NCI-H1417 treated with DMSO at 0.1 percent for 48 hours (cell line): ENCODE measurements at regions not wholly inside any gene's neighbourhood (a gene's known extent, or its start where the extent isn't known, plus 50 kb on each side); places are given as distances from the start of the nearest gene placed in this dataset.

ENCODE experiments used
- DNase-seq: peaks from one replicate; lab custom pipeline; 2025; lab: John Stamatoyannopoulos, UW

DNA sequence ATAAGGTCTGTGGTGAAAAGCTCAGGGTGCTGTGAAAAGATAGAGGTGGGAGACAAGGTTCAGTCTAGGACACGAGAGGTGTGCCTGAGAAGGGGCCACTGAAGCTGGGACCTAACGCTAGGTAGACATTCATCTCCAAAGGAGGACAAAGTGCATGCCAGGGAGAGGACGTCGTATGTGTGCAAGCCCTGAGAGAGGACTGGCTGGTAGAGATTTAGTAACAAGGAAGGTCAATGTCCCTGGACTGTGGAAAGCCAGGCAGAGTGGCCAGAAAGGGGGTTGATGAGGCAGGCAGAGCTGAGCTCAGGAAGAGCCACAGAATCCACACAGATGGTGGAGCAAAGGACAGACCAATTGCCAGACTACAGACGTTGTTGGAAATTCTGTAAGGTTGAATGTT lies 817.6 kb downstream of the CCSER2 start:
- no peak for DNase-seq

DNA sequence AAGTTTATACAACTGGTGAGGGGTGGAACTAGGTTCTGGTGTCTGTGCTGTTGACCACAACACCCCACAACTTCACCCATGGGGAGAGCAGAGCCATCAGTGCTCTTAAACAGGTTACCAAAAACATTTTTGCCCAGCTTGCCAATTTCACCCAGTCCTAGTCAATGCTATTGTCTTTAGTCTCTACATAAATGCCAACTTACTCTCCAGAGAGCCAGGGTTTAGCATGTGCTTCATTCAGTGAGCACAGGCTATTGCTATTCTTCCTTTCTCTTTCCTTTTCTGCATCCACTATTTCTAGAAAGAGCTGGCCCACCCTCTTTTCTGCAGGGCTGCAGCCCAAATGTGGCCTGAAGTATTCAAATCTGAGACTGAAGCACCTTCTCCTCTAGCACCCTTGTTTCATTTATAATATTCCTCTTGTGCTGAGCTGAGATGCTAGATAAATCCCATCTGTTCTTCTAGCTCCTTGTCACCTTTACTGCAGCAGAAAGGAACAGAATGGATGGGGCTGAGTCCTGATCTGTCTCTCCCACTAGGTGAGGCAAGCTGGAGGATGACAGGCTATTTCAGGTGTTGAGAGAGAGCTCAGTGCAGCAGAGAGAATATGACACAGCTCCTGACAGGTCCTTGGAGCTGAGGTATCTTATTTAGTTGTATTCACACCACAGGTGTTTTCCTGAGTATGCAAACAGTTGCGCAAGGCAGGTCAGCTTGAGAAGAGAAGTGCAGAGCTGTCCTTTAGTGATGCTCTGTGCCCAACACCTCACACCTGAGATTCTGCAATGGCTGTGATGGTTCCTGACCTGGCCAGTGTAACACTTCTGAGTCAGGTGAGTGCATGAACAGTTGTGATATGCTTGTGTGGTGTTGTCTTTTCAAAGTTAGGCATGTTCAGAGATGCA lies 819.2 kb downstream of the CCSER2 start:
- no peak for DNase-seq

DNA sequence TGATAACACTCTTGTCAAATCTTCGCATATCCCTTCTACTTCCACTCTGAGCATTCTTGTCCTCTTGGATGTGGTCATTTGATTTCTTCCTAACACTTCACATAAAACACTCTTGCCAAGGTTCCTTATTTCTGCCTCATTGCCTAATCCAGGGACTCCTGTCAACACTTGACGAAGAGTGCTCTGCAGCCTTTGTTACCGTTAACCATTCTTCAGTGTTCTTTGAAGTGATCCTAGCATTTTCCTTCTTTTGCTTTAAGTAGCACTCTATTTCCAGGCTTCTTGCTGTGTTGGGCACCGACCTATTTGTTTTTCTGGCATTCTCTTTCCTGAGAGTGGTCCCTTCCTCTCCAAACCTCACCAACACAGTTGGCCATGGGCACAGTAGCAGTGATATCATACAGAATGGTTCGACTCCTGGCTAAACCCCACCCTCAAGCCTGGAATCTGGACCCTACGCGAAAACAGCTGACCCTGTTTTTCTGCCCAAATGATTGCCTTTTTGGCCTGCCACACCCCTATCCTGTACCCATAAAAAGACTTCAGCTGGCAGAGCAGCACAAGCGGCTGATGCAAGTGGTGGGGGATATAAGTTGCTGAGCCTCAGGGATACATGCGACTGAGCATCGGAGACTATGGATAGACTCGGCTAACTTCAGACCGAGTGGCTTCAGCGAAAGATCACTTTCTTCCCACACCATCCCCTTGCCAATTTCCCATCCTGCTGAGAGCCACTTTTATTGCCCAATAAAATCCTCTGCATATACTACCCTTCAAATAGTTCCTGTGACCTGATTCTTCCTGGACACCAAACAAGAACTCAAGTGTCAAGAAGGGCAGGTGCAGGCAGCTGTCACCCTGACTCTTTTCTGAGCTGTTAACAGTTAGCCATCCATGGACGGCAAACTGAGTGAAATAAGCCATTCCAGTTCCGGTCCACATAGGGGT lies 820.6 kb downstream of the CCSER2 start:
- DNase-seq: no peak

DNA sequence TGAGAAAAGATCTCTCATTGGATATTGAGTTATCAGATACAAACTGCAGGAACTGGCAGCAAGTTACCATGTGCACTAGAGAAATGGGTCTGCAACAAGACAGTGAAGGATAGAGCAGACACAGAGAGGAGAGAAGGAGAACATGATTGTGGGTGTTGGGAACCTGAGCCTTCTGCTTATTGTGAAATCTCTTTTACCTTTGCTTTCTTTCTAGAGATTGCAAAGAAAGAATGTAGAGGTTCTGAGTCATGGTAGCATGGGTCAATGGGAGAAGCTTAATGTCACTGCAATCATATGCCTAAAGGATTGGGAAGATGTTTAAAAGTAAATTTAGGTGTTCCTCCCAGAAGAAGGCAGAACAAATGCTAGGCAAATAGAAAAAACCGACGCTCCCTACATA lies 821.4 kb downstream of the CCSER2 start:
- no peak for DNase-seq

DNA sequence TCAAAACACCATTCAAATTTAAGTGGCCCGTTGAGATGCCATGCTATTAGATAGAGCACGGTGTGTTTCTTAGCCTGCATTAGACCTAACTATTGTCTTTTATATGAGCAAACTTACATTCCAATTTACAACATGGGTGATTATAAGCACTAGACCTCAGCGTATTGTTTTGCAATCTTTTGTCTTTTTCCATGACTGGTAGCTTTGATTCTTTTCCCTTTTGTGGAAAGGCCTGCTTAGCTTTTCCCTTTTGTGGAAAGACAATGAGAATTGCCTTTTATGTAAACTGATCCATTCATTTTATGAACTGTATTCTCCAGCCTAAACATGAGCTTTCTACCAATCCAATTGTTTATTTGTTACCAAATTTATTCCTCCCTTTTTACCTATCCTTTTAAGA lies 823.1 kb downstream of the CCSER2 start:
- no peak for DNase-seq

DNA sequence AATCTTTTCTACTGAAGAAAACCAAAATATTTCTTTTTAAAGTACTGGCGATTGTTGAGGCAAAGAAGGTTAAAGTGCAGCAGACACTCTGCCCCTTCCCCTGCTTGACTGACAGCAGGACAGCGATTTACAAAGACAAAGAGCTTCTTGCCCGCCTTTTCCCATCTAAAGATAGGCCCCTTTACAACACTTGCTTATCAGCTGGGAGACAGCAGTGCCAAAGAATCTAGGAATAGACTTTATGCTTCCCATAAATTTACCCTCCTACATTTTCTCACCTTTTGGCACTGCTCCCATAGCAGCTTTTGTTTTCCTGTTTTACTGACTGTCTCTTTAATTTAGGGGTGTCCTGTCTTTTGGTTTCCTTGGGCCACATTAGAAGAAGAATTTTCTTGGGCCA lies 824.1 kb downstream of the CCSER2 start:
- no peak for DNase-seq

DNA sequence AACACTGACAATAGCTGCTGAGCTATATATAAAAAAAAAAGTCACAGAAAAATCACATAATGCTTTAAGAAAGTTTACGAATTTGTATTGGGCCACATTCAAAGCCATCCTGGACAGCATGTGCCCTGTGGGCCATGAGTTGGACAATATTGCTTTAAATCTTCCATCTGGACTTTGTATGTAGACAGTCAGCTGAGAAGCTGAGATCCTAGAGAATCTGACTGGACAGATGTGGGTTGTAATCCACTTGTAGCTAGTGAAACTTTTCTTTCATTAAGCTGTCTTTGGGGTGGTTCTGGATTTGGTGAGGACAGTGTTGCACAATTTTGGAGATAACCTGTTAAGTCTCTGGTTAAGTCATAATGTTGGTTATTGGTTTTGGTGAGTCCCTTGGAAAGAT lies 824.5 kb downstream of the CCSER2 start:
- no peak for DNase-seq

DNA sequence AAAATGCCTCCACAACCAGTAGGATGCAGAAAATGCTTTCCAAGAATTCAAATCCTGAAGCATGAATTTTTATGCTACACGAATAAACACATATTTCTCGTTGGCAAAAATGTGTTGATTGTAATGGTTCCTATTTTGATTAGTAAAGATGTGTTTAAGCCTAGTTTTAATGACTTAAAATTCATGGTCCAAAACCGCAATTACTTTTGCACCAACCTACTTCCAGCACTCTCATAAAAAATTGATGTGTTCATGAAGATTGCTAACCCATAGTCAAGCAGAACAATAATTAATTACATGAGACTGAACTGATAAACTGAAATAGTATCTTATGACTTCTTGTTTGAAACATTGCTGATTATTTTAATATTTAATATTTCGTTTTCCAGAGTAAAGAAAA lies 828.8 kb downstream of the CCSER2 start:
- no peak for DNase-seq

DNA sequence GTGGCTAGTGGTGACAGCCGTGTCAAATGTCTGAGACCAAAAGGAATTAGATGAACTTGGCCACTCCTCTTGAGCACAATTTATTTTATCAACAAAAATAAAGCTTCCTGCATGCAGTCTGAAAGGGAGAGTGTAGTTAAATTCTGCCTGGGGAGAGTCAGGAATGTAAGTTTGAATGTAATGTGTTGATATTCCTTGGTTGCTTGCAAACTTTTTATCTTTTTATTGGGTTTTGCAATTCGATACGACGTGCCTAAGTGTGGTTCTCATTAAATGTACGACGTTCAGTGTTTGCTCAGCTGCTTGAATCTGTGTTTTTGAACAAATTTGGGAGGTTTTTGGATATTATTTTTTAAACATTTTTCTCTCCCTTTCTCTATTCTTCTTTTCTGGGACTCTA lies 839.9 kb downstream of the CCSER2 start:
- DNase-seq: no peak

DNA sequence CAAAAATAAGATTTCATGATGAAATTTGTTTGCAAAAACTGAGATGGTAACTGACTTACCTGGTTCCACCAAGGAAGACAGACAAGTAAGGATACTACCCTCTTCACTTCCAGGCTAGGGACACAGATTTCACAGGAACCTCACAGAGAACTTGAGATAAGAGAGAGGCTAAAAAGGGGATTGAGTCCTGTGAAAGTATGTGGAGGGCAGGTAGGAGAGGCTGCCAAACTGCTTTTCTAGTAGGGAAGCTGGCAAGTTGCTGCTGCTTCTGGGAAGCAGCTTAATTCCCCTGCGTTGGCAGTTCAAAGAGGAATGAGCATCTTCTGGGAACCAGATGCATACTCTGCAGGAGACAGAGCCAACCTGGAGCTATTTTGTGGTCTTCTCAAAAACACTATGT lies 841.6 kb downstream of the CCSER2 start:
- no peak for DNase-seq

DNA sequence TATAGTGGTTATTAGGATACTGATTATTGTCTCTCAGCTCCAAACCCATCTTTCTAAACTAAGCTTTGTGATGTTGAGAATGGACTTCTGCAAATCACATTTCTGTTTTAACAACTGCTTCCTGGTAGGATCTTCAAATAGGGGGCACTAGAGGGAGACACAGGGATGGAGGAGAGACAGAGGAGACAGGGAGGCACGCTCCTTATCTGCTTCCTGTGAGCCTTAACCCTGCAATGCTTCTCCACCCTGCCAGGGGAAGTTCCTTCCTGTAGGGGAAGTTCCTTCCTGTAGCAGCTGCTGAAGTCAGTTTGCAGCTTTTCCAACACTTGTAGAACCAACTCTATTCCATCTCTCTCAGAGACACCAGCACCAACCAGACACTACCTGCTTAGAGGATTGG lies 847.2 kb downstream of the CCSER2 start:
- DNase-seq: no peak

DNA sequence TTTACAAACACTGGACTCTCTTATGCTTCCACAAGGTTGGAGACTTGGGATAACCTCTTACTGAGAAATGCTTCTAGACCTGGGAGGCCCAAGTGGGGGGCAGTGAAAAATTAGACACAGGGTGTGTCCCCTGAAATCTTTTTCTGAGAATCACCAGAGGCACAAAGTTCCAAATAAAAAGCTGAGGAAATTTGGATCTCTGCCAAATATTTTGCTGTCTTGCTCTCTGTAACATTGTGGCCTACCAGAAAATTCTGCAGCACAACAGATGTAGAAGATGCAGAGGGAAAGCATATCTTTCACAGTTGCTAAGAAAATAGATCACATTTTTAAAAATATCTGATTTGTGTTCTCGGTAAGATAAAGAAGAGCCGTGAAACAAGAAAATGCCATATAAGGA lies 849.4 kb downstream of the CCSER2 start:
- no peak for DNase-seq

DNA sequence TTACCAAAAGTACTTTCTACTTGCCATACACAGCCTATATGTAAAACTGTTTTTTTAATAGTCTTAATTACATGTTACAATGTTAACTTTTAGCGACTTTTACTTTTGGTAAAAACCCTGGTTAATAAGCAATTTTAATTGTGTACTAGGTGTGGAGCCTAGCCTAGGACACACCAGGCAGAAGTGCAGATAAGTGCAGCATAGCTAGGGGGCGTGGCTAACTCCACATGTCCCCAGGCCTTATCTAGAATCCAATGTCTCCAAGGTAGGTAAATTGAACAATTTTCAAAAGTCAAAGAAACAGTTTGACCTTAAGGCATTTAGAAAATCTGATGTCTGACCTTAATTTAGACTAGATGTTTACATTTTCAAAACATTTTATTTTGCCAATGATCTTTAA lies 858.7 kb downstream of the CCSER2 start:
- DNase-seq: no peak

DNA sequence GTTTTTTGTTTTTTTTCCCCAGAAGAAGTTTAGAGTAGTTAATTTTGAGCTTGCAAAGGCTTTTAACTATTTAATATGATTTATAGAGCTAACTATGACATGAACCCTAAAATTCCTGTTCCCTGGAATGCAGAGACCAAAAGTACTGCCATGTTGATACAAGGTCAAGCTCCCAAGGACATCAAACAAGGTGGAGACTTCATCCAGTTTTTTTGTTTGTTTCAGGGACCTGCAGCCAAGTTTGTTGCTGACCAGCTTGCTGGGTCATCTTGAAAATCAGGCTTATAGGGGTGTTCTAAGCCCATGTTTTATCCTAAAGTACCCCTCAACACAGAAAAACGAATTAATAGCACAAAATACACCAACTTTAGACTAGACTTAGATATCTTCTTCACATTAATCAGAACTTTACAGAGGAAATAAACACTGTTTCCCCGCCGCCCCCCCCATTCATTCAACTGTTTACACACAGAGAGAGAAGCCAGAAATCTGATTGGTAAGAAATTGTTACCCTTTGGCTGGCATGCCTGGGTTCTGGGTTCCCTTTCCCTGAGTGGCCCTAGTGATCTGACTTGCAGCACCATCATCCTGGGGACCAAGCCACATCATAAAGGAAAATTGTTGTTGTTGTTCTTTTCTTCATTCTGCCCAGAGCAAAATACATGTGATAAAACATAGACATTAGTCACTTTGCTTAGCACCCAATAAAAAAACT lies 860.5 kb downstream of the CCSER2 start:
- DNase-seq: no peak

DNA sequence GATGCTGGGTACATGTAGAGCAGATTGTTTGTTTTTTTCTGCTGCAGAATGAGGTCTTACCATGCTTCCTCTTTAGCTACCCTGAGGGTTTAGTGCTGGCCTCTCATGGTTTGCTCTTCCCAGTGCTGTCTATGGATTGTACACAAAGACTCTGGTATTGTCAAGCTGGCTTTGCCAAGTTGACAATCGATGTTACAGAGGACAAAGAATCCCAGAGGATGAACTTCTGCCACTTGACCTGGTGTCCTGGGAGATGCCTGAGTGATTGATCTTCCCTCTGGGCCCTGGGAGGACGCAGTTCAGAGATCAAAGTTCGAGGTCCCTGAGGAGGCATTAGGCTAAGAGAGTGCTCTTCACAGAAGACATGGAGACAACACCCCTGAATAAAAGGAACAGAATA lies 865.4 kb downstream of the CCSER2 start:
- DNase-seq: no peak

DNA sequence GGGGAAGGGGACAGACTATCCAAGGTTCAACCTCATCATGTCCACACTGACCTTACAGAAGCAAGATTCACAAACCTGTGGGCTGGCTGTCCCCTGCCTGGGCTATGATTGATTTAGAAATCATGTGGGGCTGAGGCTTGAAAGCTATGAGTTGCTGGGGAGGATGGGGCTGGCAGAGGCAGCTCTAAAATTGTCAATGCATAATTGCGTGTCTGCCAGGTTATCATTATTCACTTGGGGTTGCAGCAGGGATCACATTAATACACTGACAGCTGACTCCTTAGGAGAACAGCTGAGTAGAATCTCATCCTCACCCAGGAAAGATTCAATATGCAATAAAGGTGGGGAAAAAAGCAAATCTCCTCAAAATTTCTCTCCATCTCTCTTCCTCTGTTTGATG lies 866.3 kb downstream of the CCSER2 start:
- no peak for DNase-seq

DNA sequence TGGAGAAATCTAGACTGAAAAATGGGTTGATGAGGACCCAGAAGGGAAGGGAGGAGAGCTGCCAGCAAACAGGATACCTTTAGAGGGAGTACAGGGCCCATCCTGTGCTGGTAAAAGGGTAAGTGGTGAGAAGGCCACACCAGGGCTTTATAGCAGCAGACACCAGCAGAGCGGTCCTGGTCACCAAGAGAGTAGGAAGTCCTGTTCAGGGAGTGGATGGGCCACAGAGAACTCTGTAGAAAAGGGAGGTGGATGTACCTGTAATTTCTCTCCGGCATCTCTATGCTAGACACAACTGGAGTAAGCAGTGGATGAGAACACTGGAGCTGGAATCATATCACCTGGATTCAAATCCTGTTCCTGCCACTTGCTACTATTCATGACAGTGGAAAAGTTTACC lies 867.2 kb downstream of the CCSER2 start:
- no peak for DNase-seq

DNA sequence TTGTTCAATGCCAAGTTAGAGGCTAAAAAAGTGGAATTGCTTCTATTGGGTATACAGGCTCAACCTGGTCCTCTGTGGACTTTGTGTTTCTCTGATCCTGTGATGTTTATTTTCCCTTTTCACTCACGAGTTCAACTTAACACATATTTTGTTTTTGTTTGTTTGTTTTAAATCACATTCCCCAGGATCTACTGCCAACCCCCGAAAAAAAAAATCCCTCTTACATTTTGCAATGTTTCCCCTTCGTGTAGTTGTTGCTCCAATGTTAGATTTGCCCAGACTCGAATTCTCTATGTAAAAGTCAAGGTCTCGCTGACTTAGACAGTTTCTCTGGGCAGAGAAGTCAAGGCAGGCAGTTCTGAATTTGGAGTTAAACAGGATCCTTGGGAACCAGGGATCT lies 876.4 kb downstream of the CCSER2 start:
- no peak for DNase-seq

DNA sequence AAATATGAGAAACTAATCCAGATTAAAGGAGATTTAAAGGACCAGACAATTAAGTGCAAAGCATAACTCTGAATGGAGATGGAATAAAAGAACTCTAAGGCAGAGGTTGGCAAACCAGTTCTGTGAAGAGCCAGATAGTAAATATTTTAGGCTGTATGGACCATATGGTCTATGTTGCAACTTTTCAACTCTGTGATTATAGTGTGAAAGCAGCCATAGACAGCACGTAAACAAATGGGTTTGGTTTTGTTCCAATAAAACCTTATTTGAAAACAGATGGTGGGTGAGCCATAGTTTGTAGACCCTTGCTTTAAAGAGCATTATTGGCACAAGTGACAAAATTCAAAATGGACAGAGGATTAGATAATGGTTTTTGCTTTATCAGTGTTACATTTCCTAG lies 884.1 kb downstream of the CCSER2 start:
- no peak for DNase-seq

DNA sequence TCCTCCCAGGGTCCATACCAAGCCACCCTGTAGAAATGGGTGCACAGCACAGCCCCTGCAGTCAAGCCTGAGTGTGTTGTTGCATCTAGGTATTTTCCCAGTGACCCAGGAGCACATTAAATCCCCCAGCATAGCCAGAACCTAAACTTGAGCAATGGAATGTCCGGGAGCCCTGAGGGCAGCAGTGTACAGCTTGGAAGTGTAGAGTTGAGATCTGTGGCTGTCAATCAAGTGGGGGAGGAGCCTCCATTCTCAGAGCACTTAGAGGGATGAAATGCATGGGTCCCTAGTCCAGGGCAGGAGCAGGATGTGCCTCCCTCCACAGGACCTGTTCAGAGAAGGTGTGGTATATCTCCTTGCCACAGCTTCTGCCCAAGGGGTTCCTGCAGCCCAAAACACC lies 885.1 kb downstream of the CCSER2 start:
- no peak for DNase-seq

DNA sequence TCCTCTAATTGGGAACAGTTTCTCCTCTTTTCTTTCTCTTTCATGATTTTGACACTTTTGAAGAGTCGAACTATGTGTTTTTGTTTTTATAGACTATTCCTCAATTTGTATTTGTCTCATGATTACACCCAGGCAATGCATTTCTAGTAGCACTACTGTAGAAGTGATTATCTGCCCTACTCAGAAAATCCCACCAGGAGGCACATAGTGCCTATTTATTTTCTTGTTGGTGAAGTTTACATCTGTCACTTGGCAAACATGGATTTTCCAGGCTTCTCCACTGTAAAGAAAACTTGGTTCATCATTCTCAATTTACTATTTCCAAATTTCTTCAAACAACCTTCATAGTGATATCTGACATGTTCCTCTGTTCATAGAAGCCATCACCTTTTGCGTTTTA lies 893.9 kb downstream of the CCSER2 start:
- no peak for DNase-seq

DNA sequence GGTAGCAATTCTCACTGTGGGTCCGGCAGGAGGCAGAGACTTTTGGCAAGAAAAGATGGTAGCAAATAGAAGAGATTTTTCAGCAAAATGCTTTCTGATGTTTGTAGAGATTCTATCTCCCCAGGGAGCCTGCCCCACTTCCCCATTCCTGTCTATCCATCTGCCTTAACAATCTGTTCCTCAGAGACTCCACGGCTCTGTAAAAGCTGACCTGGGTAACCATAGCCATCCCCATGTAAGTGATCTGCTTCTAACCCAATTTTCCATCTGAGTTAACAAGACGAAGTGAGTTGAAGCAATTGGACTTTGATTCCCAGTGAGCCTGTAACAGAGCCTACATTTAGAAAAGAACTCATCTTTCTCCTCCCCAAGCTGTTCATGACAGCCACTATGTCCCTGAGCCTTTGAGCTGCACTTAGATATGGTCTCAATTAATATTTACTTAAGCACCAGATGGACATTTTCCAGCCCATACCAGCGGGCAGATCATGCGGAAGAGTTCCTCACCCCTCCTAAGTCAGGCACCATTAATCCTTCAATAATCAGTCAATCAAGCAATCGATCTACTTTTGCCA lies 896.1 kb downstream of the CCSER2 start:
- no peak for DNase-seq
